ENCODE measurements at regions not wholly inside any gene's neighbourhood (a gene's known extent, or its start where the extent isn't known, plus 50 kb on each side); places are given as distances from the start of the nearest gene placed in this dataset.

DNA sequence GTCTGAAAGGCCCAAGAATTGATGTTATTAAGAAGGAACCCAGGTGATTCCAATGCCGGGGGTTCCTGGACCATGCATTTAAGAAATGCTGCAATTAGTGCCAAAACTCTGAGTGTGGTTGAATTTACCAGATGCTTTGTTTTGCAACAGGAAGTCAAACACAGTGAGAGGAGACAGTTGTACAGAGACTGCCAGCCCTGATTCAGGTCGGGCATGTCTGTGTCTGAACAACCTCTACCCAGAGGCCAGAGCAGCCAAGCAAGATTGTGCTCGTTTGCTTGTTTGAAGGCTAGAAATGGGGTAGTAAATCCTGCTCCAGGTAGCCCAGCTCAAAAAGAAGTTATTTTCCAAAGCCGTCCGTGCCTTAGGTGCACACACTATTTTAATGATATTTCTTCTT, 412.4 kb upstream of the ERCC4 start:
- TF ChIP-seq POLR2AphosphoS5 (IDR thresholded peaks at IDR 0.05; ENCODE audit: low read depth) = no peak
- TF ChIP-seq, protein P1, sequence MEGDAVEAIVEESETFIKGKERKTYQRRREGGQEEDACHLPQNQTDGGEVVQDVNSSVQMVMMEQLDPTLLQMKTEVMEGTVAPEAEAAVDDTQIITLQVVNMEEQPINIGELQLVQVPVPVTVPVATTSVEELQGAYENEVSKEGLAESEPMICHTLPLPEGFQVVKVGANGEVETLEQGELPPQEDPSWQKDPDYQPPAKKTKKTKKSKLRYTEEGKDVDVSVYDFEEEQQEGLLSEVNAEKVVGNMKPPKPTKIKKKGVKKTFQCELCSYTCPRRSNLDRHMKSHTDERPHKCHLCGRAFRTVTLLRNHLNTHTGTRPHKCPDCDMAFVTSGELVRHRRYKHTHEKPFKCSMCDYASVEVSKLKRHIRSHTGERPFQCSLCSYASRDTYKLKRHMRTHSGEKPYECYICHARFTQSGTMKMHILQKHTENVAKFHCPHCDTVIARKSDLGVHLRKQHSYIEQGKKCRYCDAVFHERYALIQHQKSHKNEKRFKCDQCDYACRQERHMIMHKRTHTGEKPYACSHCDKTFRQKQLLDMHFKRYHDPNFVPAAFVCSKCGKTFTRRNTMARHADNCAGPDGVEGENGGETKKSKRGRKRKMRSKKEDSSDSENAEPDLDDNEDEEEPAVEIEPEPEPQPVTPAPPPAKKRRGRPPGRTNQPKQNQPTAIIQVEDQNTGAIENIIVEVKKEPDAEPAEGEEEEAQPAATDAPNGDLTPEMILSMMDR (conservative IDR thresholded peaks at IDR 0.05; ENCODE audit: low read depth in 2 of 2) = no peak
- TF ChIP-seq EZH2 (IDR thresholded peaks at IDR 0.05; ENCODE audit: low read depth, unreplicated experiment) = no peak
- TF ChIP-seq, protein P2, sequence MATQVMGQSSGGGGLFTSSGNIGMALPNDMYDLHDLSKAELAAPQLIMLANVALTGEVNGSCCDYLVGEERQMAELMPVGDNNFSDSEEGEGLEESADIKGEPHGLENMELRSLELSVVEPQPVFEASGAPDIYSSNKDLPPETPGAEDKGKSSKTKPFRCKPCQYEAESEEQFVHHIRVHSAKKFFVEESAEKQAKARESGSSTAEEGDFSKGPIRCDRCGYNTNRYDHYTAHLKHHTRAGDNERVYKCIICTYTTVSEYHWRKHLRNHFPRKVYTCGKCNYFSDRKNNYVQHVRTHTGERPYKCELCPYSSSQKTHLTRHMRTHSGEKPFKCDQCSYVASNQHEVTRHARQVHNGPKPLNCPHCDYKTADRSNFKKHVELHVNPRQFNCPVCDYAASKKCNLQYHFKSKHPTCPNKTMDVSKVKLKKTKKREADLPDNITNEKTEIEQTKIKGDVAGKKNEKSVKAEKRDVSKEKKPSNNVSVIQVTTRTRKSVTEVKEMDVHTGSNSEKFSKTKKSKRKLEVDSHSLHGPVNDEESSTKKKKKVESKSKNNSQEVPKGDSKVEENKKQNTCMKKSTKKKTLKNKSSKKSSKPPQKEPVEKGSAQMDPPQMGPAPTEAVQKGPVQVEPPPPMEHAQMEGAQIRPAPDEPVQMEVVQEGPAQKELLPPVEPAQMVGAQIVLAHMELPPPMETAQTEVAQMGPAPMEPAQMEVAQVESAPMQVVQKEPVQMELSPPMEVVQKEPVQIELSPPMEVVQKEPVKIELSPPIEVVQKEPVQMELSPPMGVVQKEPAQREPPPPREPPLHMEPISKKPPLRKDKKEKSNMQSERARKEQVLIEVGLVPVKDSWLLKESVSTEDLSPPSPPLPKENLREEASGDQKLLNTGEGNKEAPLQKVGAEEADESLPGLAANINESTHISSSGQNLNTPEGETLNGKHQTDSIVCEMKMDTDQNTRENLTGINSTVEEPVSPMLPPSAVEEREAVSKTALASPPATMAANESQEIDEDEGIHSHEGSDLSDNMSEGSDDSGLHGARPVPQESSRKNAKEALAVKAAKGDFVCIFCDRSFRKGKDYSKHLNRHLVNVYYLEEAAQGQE (IDR thresholded peaks at IDR 0.05; ENCODE audit: unreplicated experiment) = no peak
- TF ChIP-seq CREB1 (CRISPR knock-in tag; IDR thresholded peaks at IDR 0.05; ENCODE audit: low read depth) = no peak
- TF ChIP-seq EZH2phosphoT487 (IDR thresholded peaks at IDR 0.05; ENCODE audit: unreplicated experiment) = no peak
- TF ChIP-seq JUNB (IDR thresholded peaks at IDR 0.05; ENCODE audit: unreplicated experiment) = no peak
- TF ChIP-seq STAT1 (IDR thresholded peaks at IDR 0.05; ENCODE audit: unreplicated experiment) = no peak
- TF ChIP-seq, protein P3, sequence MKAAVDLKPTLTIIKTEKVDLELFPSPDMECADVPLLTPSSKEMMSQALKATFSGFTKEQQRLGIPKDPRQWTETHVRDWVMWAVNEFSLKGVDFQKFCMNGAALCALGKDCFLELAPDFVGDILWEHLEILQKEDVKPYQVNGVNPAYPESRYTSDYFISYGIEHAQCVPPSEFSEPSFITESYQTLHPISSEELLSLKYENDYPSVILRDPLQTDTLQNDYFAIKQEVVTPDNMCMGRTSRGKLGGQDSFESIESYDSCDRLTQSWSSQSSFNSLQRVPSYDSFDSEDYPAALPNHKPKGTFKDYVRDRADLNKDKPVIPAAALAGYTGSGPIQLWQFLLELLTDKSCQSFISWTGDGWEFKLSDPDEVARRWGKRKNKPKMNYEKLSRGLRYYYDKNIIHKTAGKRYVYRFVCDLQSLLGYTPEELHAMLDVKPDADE (IDR thresholded peaks at IDR 0.05) = no peak
- TF ChIP-seq ZNF114 (CRISPR knock-in tag; IDR thresholded peaks at IDR 0.05) = no peak
- no peak for TF ChIP-seq ZNF331 (CRISPR knock-in tag; IDR thresholded peaks at IDR 0.05; ENCODE audit: low read depth)
- TF ChIP-seq, protein P4, sequence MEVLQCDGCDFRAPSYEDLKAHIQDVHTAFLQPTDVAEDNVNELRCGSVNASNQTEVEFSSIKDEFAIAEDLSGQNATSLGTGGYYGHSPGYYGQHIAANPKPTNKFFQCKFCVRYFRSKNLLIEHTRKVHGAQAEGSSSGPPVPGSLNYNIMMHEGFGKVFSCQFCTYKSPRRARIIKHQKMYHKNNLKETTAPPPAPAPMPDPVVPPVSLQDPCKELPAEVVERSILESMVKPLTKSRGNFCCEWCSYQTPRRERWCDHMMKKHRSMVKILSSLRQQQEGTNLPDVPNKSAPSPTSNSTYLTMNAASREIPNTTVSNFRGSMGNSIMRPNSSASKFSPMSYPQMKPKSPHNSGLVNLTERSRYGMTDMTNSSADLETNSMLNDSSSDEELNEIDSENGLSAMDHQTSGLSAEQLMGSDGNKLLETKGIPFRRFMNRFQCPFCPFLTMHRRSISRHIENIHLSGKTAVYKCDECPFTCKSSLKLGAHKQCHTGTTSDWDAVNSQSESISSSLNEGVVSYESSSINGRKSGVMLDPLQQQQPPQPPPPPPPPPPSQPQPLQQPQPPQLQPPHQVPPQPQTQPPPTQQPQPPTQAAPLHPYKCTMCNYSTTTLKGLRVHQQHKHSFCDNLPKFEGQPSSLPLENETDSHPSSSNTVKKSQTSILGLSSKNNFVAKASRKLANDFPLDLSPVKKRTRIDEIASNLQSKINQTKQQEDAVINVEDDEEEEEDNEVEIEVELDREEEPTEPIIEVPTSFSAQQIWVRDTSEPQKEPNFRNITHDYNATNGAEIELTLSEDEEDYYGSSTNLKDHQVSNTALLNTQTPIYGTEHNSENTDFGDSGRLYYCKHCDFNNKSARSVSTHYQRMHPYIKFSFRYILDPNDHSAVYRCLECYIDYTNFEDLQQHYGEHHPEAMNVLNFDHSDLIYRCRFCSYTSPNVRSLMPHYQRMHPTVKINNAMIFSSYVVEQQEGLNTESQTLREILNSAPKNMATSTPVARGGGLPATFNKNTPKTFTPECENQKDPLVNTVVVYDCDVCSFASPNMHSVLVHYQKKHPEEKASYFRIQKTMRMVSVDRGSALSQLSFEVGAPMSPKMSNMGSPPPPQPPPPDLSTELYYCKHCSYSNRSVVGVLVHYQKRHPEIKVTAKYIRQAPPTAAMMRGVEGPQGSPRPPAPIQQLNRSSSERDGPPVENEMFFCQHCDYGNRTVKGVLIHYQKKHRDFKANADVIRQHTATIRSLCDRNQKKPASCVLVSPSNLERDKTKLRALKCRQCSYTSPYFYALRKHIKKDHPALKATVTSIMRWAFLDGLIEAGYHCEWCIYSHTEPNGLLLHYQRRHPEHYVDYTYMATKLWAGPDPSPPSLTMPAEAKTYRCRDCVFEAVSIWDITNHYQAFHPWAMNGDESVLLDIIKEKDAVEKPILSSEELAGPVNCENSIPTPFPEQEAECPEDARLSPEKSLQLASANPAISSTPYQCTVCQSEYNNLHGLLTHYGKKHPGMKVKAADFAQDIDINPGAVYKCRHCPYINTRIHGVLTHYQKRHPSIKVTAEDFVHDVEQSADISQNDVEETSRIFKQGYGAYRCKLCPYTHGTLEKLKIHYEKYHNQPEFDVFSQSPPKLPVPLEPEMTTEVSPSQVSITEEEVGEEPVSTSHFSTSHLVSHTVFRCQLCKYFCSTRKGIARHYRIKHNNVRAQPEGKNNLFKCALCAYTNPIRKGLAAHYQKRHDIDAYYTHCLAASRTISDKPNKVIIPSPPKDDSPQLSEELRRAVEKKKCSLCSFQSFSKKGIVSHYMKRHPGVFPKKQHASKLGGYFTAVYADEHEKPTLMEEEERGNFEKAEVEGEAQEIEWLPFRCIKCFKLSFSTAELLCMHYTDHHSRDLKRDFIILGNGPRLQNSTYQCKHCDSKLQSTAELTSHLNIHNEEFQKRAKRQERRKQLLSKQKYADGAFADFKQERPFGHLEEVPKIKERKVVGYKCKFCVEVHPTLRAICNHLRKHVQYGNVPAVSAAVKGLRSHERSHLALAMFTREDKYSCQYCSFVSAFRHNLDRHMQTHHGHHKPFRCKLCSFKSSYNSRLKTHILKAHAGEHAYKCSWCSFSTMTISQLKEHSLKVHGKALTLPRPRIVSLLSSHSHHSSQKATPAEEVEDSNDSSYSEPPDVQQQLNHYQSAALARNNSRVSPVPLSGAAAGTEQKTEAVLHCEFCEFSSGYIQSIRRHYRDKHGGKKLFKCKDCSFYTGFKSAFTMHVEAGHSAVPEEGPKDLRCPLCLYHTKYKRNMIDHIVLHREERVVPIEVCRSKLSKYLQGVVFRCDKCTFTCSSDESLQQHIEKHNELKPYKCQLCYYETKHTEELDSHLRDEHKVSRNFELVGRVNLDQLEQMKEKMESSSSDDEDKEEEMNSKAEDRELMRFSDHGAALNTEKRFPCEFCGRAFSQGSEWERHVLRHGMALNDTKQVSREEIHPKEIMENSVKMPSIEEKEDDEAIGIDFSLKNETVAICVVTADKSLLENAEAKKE (CRISPR knock-in tag; IDR thresholded peaks at IDR 0.05) = no peak
- no peak for TF ChIP-seq NANOG (IDR thresholded peaks at IDR 0.05; ENCODE audit: borderline replicate concordance)
